Stimulated activated CD4-positive, alpha-beta T cell treated with anti-CD3 and anti-CD28 coated beads, Interleukin-4, amount 100 ng/mL, for 4 hours (primary cell): ENCODE measurements at regions not wholly inside any gene's neighbourhood (a gene's known extent, or its start where the extent isn't known, plus 50 kb on each side); places are given as distances from the start of the nearest gene placed in this dataset.
"Not testable (repeated sequence)": the region's sequence is repeated elsewhere in the genome, so short reads cannot be mapped to it uniquely, and the experiment has no call there.

Experiments used
- DNase-seq, 2 experiments: peaks; one replicate each; pipeline ENCODE4 v3.0.0-alpha.2; 2020

DNA sequence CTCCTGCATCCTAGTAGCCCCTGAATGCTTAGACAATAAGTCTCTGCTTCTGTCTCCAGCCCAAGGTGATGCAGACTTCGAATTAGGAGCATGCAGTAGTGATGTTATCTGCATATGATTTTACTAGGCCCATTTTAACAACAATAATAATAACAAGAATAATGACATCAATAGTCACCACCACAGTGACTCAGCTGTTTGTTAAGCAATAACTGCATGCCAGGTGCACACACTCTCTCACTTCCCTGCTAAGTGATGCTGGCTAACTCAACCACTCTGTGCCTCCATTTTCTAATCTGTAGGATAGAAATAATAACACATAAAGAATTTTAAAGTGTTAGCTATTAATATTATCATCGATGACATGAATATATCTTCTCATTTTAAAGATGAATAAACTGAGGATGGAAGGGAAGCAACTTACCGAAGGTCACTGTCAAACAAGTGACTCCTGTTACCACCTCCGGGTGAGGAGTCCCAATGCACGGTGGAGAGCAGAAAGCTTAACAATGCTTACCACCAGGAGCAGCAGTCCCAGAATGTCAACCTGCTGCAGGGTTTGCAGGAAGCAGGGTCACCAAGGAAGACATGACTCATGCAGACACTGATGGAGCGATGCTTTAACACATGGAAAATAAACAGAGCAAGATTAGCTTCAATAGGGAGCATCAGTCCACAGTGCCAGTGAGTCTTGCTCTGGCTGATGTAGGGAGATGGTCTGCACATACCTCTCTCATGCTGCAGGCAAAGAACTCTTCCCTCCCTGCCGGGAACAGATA, 290.2 kb downstream of the SPATA17 start:
- no peak for DNase-seq

DNA sequence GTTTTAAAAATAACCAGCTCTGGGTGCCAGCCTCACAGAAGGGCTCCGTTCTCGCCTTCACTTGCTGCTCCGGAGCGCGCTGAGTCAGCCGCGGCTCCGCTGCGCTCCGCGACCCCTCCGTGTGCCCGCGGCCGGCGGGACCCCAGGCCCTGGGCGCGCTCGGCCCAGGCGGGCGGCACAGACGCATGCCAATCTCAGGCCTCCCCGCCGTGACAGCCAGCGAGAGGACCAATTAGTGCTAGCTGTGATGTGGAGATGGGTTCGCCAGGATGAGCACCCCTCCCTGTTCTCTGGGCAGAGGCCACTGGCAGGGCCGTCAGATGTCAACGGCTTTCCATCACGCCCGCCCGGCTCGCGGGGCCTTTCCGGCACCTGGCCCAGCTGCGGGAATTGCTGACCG, 293.8 kb downstream of the SPATA17 start:
- no peak for DNase-seq

DNA sequence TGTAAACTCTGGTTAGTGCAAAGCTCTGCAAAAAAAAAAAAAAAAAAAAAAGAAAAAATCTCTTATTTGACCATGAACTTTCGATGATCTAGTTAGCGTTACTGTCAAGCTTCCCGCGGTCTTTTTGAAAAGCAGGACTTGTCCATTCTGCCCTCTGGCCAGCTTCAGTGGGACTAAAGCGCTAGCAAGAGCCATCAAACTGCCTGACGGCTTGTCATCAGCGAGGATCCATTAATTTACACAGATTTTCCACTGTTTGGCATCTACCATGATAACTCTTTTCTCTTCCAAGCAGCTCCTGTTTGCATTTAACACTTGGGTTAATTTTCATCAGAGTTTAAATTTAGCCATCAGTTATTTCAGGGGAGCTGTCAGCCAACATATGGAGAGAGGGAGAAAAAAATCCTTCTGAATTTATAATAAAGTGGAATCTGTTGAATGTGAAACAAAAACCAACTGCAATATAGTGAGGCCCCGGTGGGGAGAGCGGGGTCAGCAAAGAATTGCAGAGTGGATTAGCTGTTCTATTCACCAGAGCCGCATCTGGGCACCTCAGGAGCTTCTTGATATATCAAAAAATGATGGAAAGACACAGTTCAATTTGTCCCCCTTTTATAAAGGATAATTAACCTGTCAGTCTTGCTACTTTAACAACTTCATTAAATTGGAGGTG, 298.2 kb downstream of the SPATA17 start:
- DNase-seq: no peak

DNA sequence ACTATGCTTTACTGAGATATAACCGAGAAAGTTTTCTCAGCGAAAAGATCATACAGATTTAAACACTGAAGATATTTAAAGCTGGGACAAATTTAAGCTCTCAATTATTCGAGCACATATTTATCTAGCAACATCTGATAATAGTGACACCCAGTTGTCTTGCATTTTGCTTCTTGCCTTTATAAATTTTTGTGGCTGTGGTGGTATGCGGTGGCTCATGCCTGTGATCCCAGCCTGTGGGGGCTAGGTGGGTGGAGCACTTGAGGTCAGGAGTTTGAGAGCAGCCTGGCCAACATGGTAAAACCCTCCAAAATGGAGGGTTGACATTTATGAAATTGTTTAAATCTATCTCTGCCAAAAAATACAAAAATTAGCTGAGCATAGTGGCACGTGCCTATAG, 312.2 kb downstream of the SPATA17 start:
- DNase-seq: no peak

- no peak for DNase-seq
These were observed 313.4 kb downstream of the SPATA17 start for GRCh38 chr1:217944550-217944949.

DNA sequence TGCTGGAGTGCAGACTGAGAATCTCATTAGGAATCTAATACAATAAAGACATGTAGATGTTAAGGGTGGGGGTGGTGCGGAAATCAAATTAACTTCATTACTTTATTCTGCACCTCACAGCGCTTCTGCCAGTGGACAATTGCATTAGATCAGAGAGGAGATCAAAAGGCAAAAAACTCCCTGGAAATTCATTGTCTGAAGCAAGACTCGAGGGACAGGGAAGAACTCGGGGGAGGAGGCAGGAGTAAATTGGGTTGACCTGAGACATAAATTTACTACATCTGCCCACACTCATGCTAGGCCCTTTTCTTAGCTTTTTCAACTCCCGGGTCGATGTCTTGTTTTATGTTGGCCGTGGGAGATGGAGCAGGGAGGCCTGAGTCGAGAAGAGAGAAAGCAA, 315.4 kb downstream of the SPATA17 start:
- DNase-seq: no peak

DNA sequence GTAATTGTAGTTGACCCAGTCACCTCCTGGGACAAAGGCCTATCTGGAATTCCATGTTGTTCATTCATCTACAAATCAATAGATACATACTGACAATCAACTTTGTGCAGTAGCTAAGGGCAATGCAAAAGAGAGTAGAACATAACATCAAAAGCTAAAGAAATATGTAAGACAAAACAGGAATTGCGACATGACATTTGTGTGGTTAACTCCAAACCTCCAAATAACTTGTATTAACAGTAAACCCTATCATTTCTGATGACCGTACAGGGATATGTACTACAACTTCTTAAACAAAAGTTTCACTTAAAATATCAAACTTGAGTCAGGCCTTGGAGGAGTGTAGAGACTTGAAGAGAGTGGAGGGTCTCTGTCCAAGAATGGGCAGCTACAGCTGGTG, 317.6 kb downstream of the SPATA17 start:
- DNase-seq: no peak

DNA sequence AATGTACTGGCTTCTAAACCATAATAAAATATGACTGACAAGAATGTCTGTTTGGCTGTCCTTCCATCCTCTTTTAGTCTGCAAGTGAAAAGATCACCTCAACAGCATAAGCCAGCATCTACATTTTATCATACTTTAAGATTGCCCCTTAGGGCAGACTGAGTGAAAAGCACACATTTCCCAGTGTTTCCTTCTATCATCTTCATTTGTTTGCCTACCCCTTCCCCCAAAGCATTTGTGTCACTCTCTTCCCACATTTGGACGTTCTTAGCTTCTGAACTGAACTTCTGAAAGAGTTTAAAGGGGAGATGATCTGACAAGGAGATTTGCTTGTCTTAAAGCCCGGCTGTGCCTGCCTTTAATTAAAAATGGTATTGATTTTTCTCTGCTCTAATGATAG, 322.2 kb downstream of the SPATA17 start:
- no peak for DNase-seq

- no peak for DNase-seq
These were observed 322.8 kb downstream of the SPATA17 start for GRCh38 chr1:217953922-217954321.

DNA sequence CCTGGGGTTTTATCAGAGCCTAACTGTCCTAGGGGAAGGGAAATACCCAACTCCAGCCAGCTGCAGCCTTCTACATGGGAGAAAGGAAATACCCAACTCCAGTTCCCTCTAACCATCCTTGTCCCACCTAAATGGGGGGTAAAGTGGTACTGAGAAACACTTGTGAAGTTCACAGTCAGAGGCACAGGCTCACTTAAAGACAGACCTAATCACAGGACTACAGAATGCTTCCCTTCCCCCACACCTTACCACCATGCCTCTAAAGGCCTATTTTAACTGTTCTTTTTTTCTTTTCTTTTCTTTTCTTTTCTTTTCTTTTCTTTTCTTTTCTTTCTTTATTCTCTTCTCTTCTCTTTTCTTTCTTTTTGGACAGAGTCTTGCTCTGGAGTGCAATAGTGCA, 324.6 kb downstream of the SPATA17 start:
- DNase-seq: no peak

DNA sequence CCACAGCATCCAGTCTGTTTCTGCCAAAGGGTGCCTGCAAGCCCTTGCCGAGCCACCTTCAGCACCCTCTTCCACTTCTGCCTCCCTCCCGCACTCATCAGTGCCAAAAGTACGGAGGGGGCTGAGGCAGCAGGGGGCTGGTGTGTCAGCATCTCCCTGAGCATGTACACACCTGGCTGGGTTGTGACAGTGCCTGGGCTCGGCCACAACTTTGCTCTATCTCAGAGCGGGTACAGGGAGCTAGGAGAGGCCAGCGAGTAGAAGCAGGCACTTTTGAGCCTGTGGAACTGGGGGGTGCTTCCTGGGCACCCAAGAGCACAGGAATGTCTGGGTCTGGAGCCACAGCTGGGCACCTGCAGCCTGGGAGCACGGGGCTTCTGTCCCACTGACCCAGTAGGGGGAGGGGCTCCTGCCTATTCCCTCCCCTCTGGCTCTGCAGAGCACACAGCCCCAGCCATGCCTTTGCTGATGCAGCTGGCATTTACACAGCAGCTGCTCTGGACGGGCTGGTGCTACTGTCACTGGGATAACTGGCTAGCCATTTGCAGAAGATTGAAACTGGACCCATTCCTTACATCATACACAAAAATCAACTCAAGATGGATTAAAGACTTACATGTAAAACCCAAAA, 319.8 kb upstream of the RRP15 start:
- DNase-seq: no peak

DNA sequence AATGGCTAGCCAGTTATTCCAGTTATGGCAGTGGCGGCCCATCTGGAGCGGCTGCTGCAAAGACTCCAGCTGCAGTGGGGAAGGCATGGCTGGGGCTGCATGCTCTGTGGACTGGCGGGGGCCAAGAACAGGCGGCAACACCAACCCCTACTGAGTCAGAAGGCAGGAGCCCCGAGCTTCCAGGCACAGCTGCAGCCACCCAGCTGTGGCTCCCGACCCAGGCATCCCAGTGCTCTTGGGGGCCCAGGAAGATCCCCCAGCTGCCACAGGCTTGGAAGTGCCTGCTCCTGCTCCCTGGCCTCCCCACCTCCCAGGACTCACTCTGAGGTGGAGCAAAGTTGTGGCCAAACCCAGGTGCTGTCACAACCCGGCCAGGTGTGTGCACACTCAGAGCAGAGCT, 317.0 kb upstream of the RRP15 start:
- DNase-seq: no peak

DNA sequence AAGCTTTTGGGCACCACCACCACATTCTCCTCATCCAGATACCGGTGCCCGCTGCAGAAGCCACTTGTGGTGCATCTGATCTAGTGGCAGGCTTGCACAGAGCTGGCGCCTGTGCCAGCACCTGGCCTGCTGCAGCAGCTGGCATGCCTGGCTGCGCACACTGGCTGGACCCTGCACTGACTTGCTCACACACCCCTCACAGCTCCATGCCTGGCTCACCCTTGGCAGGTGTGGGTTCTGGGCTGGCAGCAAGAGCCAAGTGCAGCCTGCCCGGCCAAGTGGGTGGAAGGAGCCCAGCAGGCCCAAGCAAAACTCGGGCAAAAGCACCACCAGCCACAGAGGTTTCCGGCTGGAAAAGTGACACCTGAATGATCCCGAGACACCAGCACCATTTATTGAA, 315.7 kb upstream of the RRP15 start:
- no peak for DNase-seq

DNA sequence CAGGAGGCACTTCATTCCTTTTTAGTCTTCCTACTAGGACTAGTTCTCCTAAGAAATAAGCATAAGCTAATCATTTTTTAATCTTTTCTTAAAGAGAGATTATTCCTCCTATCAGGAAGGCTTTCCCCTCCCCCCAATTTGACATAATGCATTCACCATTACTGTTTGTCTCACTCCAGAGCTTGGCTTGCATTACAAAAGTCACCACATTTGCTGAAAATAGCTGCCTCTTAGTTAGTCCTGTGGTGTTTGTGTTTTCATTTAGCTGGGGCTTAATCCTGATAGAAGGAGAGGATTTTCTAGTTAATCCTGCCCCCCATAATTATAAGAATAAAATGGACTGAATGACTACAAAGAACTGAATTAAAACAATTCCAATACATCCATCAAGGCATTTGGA, 307.1 kb upstream of the RRP15 start:
- no peak for DNase-seq

DNA sequence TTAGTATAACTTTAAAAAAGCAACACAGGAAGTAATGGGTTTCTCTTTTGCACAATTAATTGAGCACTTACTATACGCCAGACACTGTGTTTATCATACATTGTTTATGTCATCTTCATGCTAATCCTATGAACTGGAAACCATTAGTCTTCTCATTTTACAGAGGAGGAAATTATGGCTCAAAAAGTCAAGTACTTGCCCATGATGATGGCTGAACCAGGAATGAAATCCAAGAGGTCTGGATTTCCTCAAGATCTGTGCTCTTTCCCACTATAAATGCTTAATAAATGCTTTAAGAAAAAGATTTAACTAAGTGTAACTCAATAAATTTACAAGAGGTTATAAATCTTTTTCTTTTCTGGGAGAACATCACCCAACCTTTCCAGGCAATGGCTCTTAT, 303.7 kb upstream of the RRP15 start:
- no peak for DNase-seq

GRCh38 chr1:217982331-217983050, 302.6 kb upstream of the RRP15 start:
- no peak for DNase-seq

DNA sequence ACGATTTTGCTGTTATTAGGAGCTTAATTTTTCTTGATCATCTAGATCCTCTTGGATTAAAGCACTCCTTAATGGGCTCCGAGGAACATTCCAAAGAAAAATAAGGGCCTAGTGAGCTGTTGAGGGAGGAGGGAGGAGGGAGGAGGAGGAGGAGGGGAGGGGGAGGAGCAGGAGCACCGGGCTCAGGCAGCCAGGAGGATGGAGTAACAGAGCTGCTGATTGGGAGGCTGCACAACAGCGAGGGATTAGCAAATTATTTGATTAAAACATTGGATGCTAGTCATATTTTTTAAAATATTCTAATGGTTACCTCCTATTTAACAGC, 302.1 kb upstream of the RRP15 start:
- DNase-seq: no peak

GRCh38 chr1:217985641-217986040, 299.5 kb upstream of the RRP15 start:
- DNase-seq: no peak

DNA sequence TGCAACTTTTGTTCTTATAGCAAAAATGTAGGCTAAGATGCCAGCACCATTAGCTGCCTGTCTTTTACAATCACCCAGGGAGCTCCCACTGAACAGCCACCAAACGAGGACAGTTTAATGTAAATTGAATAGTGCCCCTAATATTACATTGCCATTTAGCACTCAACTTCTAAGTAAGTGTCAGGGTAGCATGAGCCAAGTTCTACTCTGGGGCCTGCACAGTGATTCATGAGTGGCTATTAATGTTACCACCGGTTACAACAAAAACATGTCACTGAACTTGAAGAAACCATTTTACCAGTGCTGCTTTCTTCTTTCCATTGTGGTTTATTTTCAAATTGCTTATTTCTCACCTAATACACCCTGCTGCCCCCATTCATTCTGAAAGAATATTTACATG, 295.6 kb upstream of the RRP15 start:
- DNase-seq: no peak

DNA sequence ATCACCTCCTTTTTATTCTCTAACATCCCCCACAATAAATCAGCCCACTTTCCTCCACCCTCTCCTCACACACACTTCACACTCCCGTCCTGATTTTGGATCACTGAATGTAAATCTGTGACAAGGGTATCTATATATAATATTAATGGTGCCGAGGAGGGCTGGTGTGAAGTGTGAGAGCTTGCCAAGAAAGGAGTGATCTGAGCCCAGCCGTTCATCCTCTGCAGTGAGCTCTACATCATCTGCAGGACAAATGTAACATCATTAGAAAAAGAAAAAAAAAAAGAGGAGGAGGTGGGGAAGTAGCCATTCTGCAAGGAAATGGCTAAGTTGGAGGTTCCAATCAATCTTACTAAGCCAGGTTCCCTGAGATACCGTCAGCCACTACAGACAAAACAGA, 291.7 kb upstream of the RRP15 start:
- no peak for DNase-seq

DNA sequence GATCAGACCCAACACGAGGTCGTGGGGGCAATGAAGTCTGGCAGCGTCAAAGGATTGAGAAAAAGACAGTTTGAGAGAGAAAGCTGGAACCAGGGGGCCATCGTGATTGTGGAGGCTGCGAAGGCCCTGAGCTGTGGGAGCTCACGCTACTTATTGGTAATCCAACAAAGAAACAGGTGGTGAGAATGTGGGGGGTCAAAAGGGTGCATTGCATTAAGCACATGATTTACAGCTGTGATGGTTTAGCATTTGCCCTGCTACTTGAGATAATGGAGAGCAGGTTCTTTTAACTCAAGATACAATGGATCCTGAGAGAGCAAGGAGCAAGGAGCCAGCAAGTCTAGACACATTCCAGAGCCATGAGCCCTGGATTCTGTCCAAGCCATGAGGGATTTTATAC, 276.8 kb upstream of the RRP15 start:
- not testable (repeated sequence) for DNase-seq

- DNase-seq: not testable (repeated sequence)
These were observed 270.0 kb upstream of the RRP15 start for GRCh38 chr1:218015106-218015505.

- DNase-seq: no peak
These were observed 260.8 kb upstream of the RRP15 start for GRCh38 chr1:218024211-218024720.

DNA sequence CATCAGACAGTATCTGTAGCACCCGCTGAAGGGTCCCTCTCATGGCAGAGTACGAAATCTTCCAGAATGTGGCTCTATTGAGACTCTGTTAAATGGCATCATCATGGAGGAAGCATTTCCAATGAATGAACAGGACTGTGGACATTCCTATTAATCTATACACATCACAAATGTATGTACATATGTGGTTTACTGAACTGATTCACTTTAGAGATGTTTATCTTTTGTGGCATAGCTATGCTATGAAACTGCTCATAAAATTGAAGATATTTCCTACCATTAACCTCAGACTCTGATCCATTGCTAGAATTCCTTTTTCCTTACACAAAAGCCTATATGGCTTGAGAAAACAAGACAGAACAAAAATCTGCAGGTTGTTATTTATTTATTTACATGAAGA, 259.6 kb upstream of the RRP15 start:
- no peak for DNase-seq
